CD4-positive, alpha-beta T cell (primary cell): ENCODE measurements at regions not wholly inside any gene's neighbourhood (a gene's known extent, or its start where the extent isn't known, plus 50 kb on each side); places are given as distances from the start of the nearest gene placed in this dataset.
"Not testable (repeated sequence)": the region's sequence is repeated elsewhere in the genome, so short reads cannot be mapped to it uniquely, and the experiment has no call there.

Experiments used
- ATAC-seq: fragments of 200-7000 bp; cut with Tn5 transposase; one replicate; pipeline ENCODE4 v1.10.0; 2022; ENCODE audit warnings: mild to moderate bottlenecking; ENCODE audit not compliant: poor library complexity
- CTCF ChIA-PET: fragments of 350-600 bp; sonication (Branson Sonifier 250); formaldehyde crosslinking; loops from one replicate; lab custom pipeline; 2021; ENCODE audit warnings: antibody characterized with exemption, inconsistent platforms; lab: Charles Lee
- POLR2A ChIA-PET: fragments of 350-600 bp; sonication (Branson Sonifier 250); formaldehyde crosslinking; loops from one replicate; lab custom pipeline; 2021; ENCODE audit warnings: antibody characterized with exemption, inconsistent platforms; lab: Charles Lee
- DNase-seq, 14 experiments: peaks; one replicate each; pipeline ENCODE4 v3.0.0-alpha.2; 2013 to 2020; ENCODE audit warnings: mixed read lengths in 2 of 14
- H3K27ac ChIP-seq, 2 donors: one replicate each; pipeline versions ENCODE4 v1.5.1 to v1.7.0; 2013; ENCODE audit warnings: low read length in 2 of 2, low read depth in 1 of 2, mild to moderate bottlenecking in 1 of 2
- H3K27me3 ChIP-seq, 2 experiments: 1 replicate in 1 of 2; 2 replicates in 1 of 2; pipeline versions ENCODE4 v1.6.1 to v1.7.0; 2013; ENCODE audit warnings: low read length in 2 of 2, control low read depth in 1 of 2, mild to moderate bottlenecking in 1 of 2, moderate library complexity in 1 of 2; ENCODE audit not compliant: insufficient read depth in 2 of 2, control insufficient read depth in 1 of 2
- H3K36me3 ChIP-seq: one replicate; pipeline ENCODE4 v1.6.1; 2013; ENCODE audit warnings: low read length, control low read depth; ENCODE audit not compliant: insufficient read depth
- H3K4me1 ChIP-seq: one replicate; pipeline ENCODE4 v1.6.1; 2013; ENCODE audit warnings: low read length, control low read depth; ENCODE audit not compliant: insufficient read depth
- H3K4me3 ChIP-seq: one replicate; pipeline ENCODE4 v1.5.1; 2013; ENCODE audit warnings: mild to moderate bottlenecking, low read length, moderate library complexity
- H3K9me3 ChIP-seq, 2 experiments: 1 replicate in 1 of 2; 2 replicates in 1 of 2; pipeline versions ENCODE4 v1.6.1 to v1.7.0; 2013; ENCODE audit warnings: low read length in 2 of 2, mild to moderate bottlenecking in 2 of 2, control low read depth in 1 of 2, moderate library complexity in 1 of 2; ENCODE audit not compliant: control insufficient read depth in 1 of 2, insufficient read depth in 1 of 2
- H3K27ac Mint-ChIP-seq: one replicate; pipeline ENCODE4 v1.8.0; 2020; ENCODE audit warnings: mixed read lengths
- H3K27me3 Mint-ChIP-seq: one replicate; pipeline ENCODE4 v1.8.0; 2021; ENCODE audit warnings: mixed read lengths
- H3K36me3 Mint-ChIP-seq: one replicate; pipeline ENCODE4 v1.8.0; 2021; ENCODE audit warnings: low read depth, mixed read lengths
- H3K4me1 Mint-ChIP-seq: one replicate; pipeline ENCODE4 v1.8.0; 2021; ENCODE audit warnings: low read depth, mixed read lengths
- H3K4me3 Mint-ChIP-seq: one replicate; pipeline ENCODE4 v1.8.0; 2020; ENCODE audit warnings: mild to moderate bottlenecking, mixed read lengths
- H3K9me3 Mint-ChIP-seq: one replicate; pipeline ENCODE4 v1.8.0; 2020; ENCODE audit warnings: mixed read lengths
- CTCF ChIP-seq: fragments of 200-600 bp; IDR thresholded peaks from one replicate; pipeline ENCODE4 v1.8.0; 2022; ENCODE audit warnings: antibody characterized with exemption, mild to moderate bottlenecking
- intact Hi-C, 2 experiments: fragments of 100-400 bp; cut with DNase I in 1 of 2; cut with micrococcal nuclease in 1 of 2; formaldehyde crosslinking; loops; one replicate each; pipeline versions ENCODE4 v1.15.1 to v1.9.0; 2023 to 2025; cut with DNase I, micrococcal nuclease

- no peak overlapping the region for H3K27ac Mint-ChIP-seq
- ChIA-PET CTCF (no interaction called here), POLR2A (no interaction called here)
- no peak for TF ChIP-seq CTCF
- no peaks in the 10 kb centered on the region for H3K9me3 ChIP-seq
- H3K27ac ChIP-seq, result no peak overlapping the region
- intact Hi-C loops, result no loop called here
- no peaks in the 10 kb centered on the region for H3K36me3 ChIP-seq
- DNase-seq, result no peak
- H3K9me3 Mint-ChIP-seq, result no peaks in the 10 kb centered on the region
- H3K4me1 Mint-ChIP-seq, result peaks cover 32% of the 10 kb centered on the region
- no peaks in the 10 kb centered on the region for H3K27me3 ChIP-seq
- no peak overlapping the region for H3K4me3 ChIP-seq
- H3K4me1 ChIP-seq, result peaks cover 27% of the 10 kb centered on the region
- no peak for ATAC-seq
- no peak overlapping the region for H3K4me3 Mint-ChIP-seq
- no peaks in the 10 kb centered on the region for H3K36me3 Mint-ChIP-seq
- H3K27me3 Mint-ChIP-seq, result peaks cover 32% of the 10 kb centered on the region
Observed at GRCh38 chr9:117828466-117828865, 124.3 kb downstream of the TLR4 start.

- no peak for ATAC-seq
- no peaks in the 10 kb centered on the region for H3K4me1 ChIP-seq
- CTCF ChIA-PET, result no interaction called here
Observed at GRCh38 chr9:117835798-117836197, 131.6 kb downstream of the TLR4 start.

GRCh38 chr9:117839862-117840261 is 135.7 kb downstream of the TLR4 start:
- DNase-seq, result no peak
- intact Hi-C loops, result no loop called here
- TF ChIP-seq CTCF, result no peak
- no peak overlapping the region for H3K27ac ChIP-seq
- Mint-ChIP-seq H3K27me3 (peaks cover 23% of the 10 kb centered on the region), H3K27ac (no peak overlapping the region), H3K4me1 (no peaks in the 10 kb centered on the region), H3K4me3 (no peak overlapping the region), H3K36me3 (no peaks in the 10 kb centered on the region), H3K9me3 (no peaks in the 10 kb centered on the region)
- peaks cover 0 to 5% of the 10 kb centered on the region in 2 experiments for H3K9me3 ChIP-seq
- no peaks in the 10 kb centered on the region for H3K36me3 ChIP-seq
- POLR2A ChIA-PET, result no interaction called here
- CTCF ChIA-PET, result interaction anchor here (0.6 kb wide), 1 partner anchor 139 kb away, joined by 3 read pairs; no protein-coding TSS in a partner anchor
- no peak overlapping the region for H3K4me3 ChIP-seq
- H3K4me1 ChIP-seq, result peaks cover 2% of the 10 kb centered on the region
- ATAC-seq, result no peak
- no peaks in the 10 kb centered on the region for H3K27me3 ChIP-seq

More at GRCh38 chr9:117835798-117836197, 131.6 kb downstream of the TLR4 start:
- no peak for DNase-seq
- H3K36me3 Mint-ChIP-seq, result no peaks in the 10 kb centered on the region
- H3K27me3 ChIP-seq, result no peaks in the 10 kb centered on the region
- no peak overlapping the region for H3K4me3 Mint-ChIP-seq
- intact Hi-C loops, result no loop called here
- no peaks in the 10 kb centered on the region for H3K9me3 Mint-ChIP-seq
- POLR2A ChIA-PET, result no interaction called here
- no peak overlapping the region for H3K4me3 ChIP-seq
- H3K27ac Mint-ChIP-seq, result no peak overlapping the region
- no peaks in the 10 kb centered on the region for H3K36me3 ChIP-seq
- peaks cover 0 to 5% of the 10 kb centered on the region in 2 experiments for H3K9me3 ChIP-seq
- no peak overlapping the region for H3K27ac ChIP-seq
- H3K4me1 Mint-ChIP-seq, result no peaks in the 10 kb centered on the region
- H3K27me3 Mint-ChIP-seq, result peaks cover 24% of the 10 kb centered on the region
- no peak for TF ChIP-seq CTCF

GRCh38 chr9:117851836-117852461 is 147.7 kb downstream of the TLR4 start:
- ATAC-seq, intact Hi-C loops, POLR2A ChIA-PET: not testable (repeated sequence)

More at GRCh38 chr9:117851836-117852461, 147.7 kb downstream of the TLR4 start:
- H3K36me3 ChIP-seq, CTCF ChIA-PET, H3K4me3 Mint-ChIP-seq, H3K36me3 Mint-ChIP-seq, H3K27me3 Mint-ChIP-seq, H3K9me3 ChIP-seq, H3K27ac ChIP-seq, H3K9me3 Mint-ChIP-seq, H3K4me1 Mint-ChIP-seq, H3K4me3 ChIP-seq, H3K27me3 ChIP-seq, DNase-seq, H3K27ac Mint-ChIP-seq, H3K4me1 ChIP-seq: not testable (repeated sequence)
